Glutamatergic neuron (in vitro differentiated cells): ENCODE measurements at regions not wholly inside any gene's neighbourhood (a gene's known extent, or its start where the extent isn't known, plus 50 kb on each side); places are given as distances from the start of the nearest gene placed in this dataset.

Experiments used
- DNase-seq: peaks from one replicate; pipeline ENCODE4 v3.0.0; 2022
- H3K27ac Mint-ChIP-seq: one replicate; pipeline ENCODE4 v1.8.0; 2020; ENCODE audit warnings: mild to moderate bottlenecking, mixed read lengths, inconsistent platforms; ENCODE audit not compliant: unreplicated experiment
- H3K27me3 Mint-ChIP-seq: one replicate; pipeline ENCODE4 v1.8.0; 2020; ENCODE audit warnings: mild to moderate bottlenecking, moderate library complexity, mixed read lengths, inconsistent platforms; ENCODE audit not compliant: unreplicated experiment
- H3K36me3 Mint-ChIP-seq: one replicate; pipeline ENCODE4 v1.8.0; 2020; ENCODE audit warnings: mild to moderate bottlenecking, mixed read lengths, inconsistent platforms; ENCODE audit not compliant: unreplicated experiment
- H3K4me1 Mint-ChIP-seq: one replicate; pipeline ENCODE4 v1.8.0; 2020; ENCODE audit warnings: mild to moderate bottlenecking, low read depth, mixed read lengths, inconsistent platforms; ENCODE audit not compliant: unreplicated experiment
- H3K4me3 Mint-ChIP-seq: one replicate; pipeline ENCODE4 v1.8.0; 2020; ENCODE audit warnings: mild to moderate bottlenecking, mixed read lengths, inconsistent platforms; ENCODE audit not compliant: unreplicated experiment
- H3K9me3 Mint-ChIP-seq: one replicate; pipeline ENCODE4 v1.8.0; 2020; ENCODE audit warnings: mild to moderate bottlenecking, moderate library complexity, mixed read lengths, inconsistent platforms; ENCODE audit not compliant: unreplicated experiment
- CTCF ChIP-seq: fragments of 200-600 bp; sonication (generic); IDR thresholded peaks from one replicate; pipeline ENCODE4 v1.5.0; 2021; ENCODE audit not compliant: partially characterized antibody, unreplicated experiment

- Mint-ChIP-seq H3K4me1 (no peaks in the 10 kb centered on the region), H3K36me3 (no peaks in the 10 kb centered on the region), H3K27me3 (peaks cover 2% of the 10 kb centered on the region), H3K27ac (no peak overlapping the region), H3K9me3 (peaks cover 7% of the 10 kb centered on the region), H3K4me3 (no peak overlapping the region)
- no peak for DNase-seq
- TF ChIP-seq CTCF: no peak
Measured at GRCh38 chr14:27050208-27050607, 452.4 kb upstream of the NOVA1 start.

GRCh38 chr14:27056586-27056985 is 458.8 kb upstream of the NOVA1 start:
- H3K4me3 Mint-ChIP-seq: no peak overlapping the region
- peaks cover 2% of the 10 kb centered on the region for H3K27me3 Mint-ChIP-seq
- DNase-seq: no peak
- H3K27ac Mint-ChIP-seq: no peak overlapping the region
- peaks cover 7% of the 10 kb centered on the region for H3K9me3 Mint-ChIP-seq
- no peaks in the 10 kb centered on the region for H3K4me1 Mint-ChIP-seq
- TF ChIP-seq CTCF: no peak
- no peaks in the 10 kb centered on the region for H3K36me3 Mint-ChIP-seq

- Mint-ChIP-seq H3K27me3 (no peaks in the 10 kb centered on the region), H3K27ac (no peak overlapping the region), H3K36me3 (no peaks in the 10 kb centered on the region), H3K9me3 (no peaks in the 10 kb centered on the region), H3K4me3 (no peak overlapping the region), H3K4me1 (no peaks in the 10 kb centered on the region)
- TF ChIP-seq CTCF: no peak
- no peak for DNase-seq
Measured at GRCh38 chr14:27061299-27061698, 463.5 kb upstream of the NOVA1 start.

GRCh38 chr14:27063959-27064358 is 466.1 kb upstream of the NOVA1 start:
- Mint-ChIP-seq H3K36me3 (no peaks in the 10 kb centered on the region), H3K9me3 (no peaks in the 10 kb centered on the region), H3K27me3 (no peaks in the 10 kb centered on the region), H3K4me3 (no peak overlapping the region), H3K27ac (no peak overlapping the region), H3K4me1 (no peaks in the 10 kb centered on the region)
- TF ChIP-seq CTCF: no peak
- DNase-seq: no peak

GRCh38 chr14:27065886-27066285 is 468.1 kb upstream of the NOVA1 start:
- TF ChIP-seq CTCF: no peak
- no peak overlapping the region for H3K4me3 Mint-ChIP-seq
- peaks cover 4% of the 10 kb centered on the region for H3K9me3 Mint-ChIP-seq
- H3K36me3 Mint-ChIP-seq: no peaks in the 10 kb centered on the region
- peaks cover 9% of the 10 kb centered on the region for H3K4me1 Mint-ChIP-seq
- no peak overlapping the region for H3K27ac Mint-ChIP-seq
- DNase-seq: no peak
- no peaks in the 10 kb centered on the region for H3K27me3 Mint-ChIP-seq
